ENCODE measurements at regions not wholly inside any gene's neighbourhood (a gene's known extent, or its start where the extent isn't known, plus 50 kb on each side); places are given as distances from the start of the nearest gene placed in this dataset.

DNA sequence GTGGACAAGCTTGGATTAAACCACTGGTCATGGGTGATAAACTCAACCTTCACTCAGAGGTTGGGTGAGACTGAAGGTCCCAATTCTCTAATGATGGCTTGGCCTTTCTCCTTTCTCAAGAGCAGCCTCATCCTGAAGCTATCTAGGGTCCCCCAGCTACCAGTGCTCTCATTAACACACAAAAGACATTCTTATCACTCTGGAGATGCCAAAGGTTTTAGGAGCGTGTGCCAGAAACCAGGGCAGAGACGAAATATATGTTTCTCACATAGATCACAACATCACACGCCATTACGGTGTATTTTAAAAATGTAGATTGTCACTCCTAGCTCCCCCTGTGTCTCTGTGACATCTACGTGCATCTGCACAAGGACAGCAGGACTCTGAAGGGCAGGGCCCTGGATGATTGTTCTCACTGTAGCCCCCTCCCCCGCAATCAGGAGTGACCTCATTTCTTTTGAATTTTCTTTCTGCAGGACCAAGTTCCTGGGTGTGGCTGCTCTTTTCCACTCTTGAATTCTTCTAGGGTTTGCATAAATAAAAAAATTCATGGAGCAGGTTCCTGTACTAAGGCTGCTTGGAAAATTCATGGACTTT, 311.3 kb downstream of the GADD45G start:
- 72 to 87% methylated on average over 6 of the region's 6 CpGs for WGBS, 2 donors
- ATAC-seq (ENCODE audit: insufficient read depth, low FRiP score), result no peak

DNA sequence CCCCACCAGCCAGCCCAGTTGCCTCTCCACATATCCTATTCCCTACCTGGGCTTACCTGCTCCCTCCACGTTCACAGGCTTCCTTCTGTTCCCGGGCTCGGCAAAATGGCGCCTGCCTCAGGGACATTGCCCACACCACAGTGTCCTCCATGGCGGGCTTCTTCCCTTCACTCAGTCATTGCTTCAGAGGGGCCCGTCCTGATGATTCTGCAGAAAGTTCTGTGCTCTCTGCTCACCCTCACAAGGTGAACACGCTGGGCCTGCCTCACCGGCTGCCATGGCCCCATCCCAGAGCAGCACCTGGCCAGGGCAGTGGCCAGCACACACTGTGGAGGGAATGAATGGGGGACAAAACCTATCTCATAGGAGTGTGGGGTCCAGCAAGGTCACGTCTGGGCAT, 313.0 kb downstream of the GADD45G start:
- WGBS, 2 donors, result 93 to 97% methylated on average over 9 of the region's 9 CpGs
- TF ChIP-seq, protein P1, sequence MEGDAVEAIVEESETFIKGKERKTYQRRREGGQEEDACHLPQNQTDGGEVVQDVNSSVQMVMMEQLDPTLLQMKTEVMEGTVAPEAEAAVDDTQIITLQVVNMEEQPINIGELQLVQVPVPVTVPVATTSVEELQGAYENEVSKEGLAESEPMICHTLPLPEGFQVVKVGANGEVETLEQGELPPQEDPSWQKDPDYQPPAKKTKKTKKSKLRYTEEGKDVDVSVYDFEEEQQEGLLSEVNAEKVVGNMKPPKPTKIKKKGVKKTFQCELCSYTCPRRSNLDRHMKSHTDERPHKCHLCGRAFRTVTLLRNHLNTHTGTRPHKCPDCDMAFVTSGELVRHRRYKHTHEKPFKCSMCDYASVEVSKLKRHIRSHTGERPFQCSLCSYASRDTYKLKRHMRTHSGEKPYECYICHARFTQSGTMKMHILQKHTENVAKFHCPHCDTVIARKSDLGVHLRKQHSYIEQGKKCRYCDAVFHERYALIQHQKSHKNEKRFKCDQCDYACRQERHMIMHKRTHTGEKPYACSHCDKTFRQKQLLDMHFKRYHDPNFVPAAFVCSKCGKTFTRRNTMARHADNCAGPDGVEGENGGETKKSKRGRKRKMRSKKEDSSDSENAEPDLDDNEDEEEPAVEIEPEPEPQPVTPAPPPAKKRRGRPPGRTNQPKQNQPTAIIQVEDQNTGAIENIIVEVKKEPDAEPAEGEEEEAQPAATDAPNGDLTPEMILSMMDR (IDR thresholded peaks at IDR 0.05; ENCODE audit: control extremely low read depth, extremely low read depth), result no peak
- Histone ChIP-seq H3K36me3 (ENCODE audit: control insufficient read depth in 4 of 4, insufficient read depth in 4 of 4, low read length in 4 of 4) (no peaks in the 10 kb centered on the region), H3K4me1 (ENCODE audit: control insufficient read depth in 5 of 5, insufficient read depth in 5 of 5, low read length in 5 of 5) (peaks cover 0 to 8% (median 3%) of the 10 kb centered on the region in 5 donors), H3K9ac (ENCODE audit: insufficient read depth in 1 of 2, low read length in 2 of 2) (no peak overlapping the region), H3K27me3 (ENCODE audit: control insufficient read depth in 3 of 3, insufficient read depth in 3 of 3, low read length in 2 of 3) (peaks cover 0 to 4% (median 0%) of the 10 kb centered on the region in 3 donors), H3K9me3 (ENCODE audit: control insufficient read depth in 4 of 4, insufficient read depth in 3 of 4, low read length in 3 of 4) (no peaks in the 10 kb centered on the region), H3K4me3 (no peak overlapping the region), H3K27ac (ENCODE audit: low read depth in 1 of 2, low read length in 1 of 2) (no peak overlapping the region)
- DNase-seq, result no peak
- no peak for ATAC-seq (ENCODE audit: insufficient read depth, low FRiP score)

More for the DNA sequence above, 311.3 kb downstream of the GADD45G start:
- TF ChIP-seq, protein P1 (IDR thresholded peaks at IDR 0.05; ENCODE audit: control extremely low read depth, extremely low read depth), result no peak
- no peaks in the 10 kb centered on the region for H3K36me3 ChIP-seq (ENCODE audit: control insufficient read depth in 4 of 4, insufficient read depth in 4 of 4, low read length in 4 of 4)
- peaks cover 0 to 3% (median 0%) of the 10 kb centered on the region in 5 donors for H3K4me1 ChIP-seq (ENCODE audit: control insufficient read depth in 5 of 5, insufficient read depth in 5 of 5, low read length in 5 of 5)
- no peak overlapping the region for H3K9ac ChIP-seq (ENCODE audit: insufficient read depth in 1 of 2, low read length in 2 of 2)
- H3K9me3 ChIP-seq (ENCODE audit: control insufficient read depth in 4 of 4, insufficient read depth in 3 of 4, low read length in 3 of 4), result no peaks in the 10 kb centered on the region
- peaks cover 0 to 2% (median 0%) of the 10 kb centered on the region in 3 donors for H3K27me3 ChIP-seq (ENCODE audit: control insufficient read depth in 3 of 3, insufficient read depth in 3 of 3, low read length in 2 of 3)
- H3K4me3 ChIP-seq, result no peak overlapping the region
- H3K27ac ChIP-seq (ENCODE audit: low read depth in 1 of 2, low read length in 1 of 2), result no peak overlapping the region
- peak in 1 of 3 donors; percentile 30 for DNase-seq

DNA sequence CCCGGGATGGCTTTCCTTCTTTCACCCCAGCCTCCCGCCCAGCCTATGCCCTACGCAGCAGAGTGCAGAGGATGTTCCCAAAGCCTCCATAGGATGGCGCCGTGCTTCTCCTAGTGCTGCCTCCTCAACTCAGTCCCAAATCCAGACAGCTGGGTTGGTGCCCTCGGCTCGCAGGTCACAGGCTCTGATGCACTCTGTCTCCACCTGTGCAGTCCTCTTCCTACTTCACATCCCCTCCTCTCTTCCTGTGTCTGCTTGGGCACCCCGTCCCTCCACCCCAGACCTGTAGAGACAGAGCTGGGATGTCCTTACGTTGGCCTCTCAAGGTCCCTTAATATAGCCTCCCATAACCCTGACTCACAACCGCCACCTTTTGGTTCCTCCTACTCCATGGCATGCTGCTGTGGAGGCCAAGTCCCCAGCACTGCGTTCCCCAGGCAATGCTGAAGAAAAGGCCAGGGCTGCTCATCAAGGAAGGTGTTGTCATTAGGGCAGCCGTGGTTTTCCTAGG, 314.4 kb downstream of the GADD45G start:
- Histone ChIP-seq H3K27me3 (ENCODE audit: control insufficient read depth in 3 of 3, insufficient read depth in 3 of 3, low read length in 2 of 3) (peaks cover 0 to 4% (median 0%) of the 10 kb centered on the region in 3 donors), H3K27ac (ENCODE audit: low read depth in 1 of 2, low read length in 1 of 2) (no peak overlapping the region), H3K4me1 (ENCODE audit: control insufficient read depth in 5 of 5, insufficient read depth in 5 of 5, low read length in 5 of 5) (peaks cover 0 to 8% (median 3%) of the 10 kb centered on the region in 5 donors), H3K4me3 (no peak overlapping the region), H3K9me3 (ENCODE audit: control insufficient read depth in 4 of 4, insufficient read depth in 3 of 4, low read length in 3 of 4) (no peaks in the 10 kb centered on the region), H3K36me3 (ENCODE audit: control insufficient read depth in 4 of 4, insufficient read depth in 4 of 4, low read length in 4 of 4) (no peaks in the 10 kb centered on the region), H3K9ac (ENCODE audit: insufficient read depth in 1 of 2, low read length in 2 of 2) (no peak overlapping the region)
- WGBS, 2 donors, result 32 to 66% methylated on average over 12 of the region's 12 CpGs
- TF ChIP-seq, protein P1 (IDR thresholded peaks at IDR 0.05; ENCODE audit: control extremely low read depth, extremely low read depth), result peak; percentile 17
- peak in 1 of 3 donors; percentile 46 for DNase-seq
- ATAC-seq (ENCODE audit: insufficient read depth, low FRiP score), result peak; percentile 58
